HepG2 (cell line): ENCODE measurements at regions not wholly inside any gene's neighbourhood (a gene's known extent, or its start where the extent isn't known, plus 50 kb on each side); places are given as distances from the start of the nearest gene placed in this dataset.
A peak's percentile ranks its signal among the peaks of the same experiment; 100 is the strongest.

Experiments used
- ATAC-seq: fragments of 200-7000 bp; cut with Tn5 transposase; 3 replicates; pipeline ENCODE4 v1.9.1; 2020; ENCODE audit warnings: mild to moderate bottlenecking, moderate library complexity
- BruUV-seq: library from RNA; stranded (reverse); fragments of 400-500 nt; replicated peaks from 2 replicates; lab custom pipeline; 2021; lab: Mats Ljungman, UMichigan
- CTCF ChIA-PET: fragments of 300-600 bp; formaldehyde crosslinking; extraction: SDS; loops from one replicate; lab custom pipeline; 2021; ENCODE audit warnings: low total read pairs, inconsistent platforms, low intra/inter-chr PET ratio; lab: Yijun Ruan, JAX
- POLR2A ChIA-PET: fragments of 350-600 bp; sonication (Branson Sonifier 250); formaldehyde crosslinking; loops from one replicate; lab custom pipeline; 2020; ENCODE audit warnings: antibody characterized with exemption, inconsistent platforms; lab: Yijun Ruan, JAX
- DNase-seq: peaks from one replicate; pipeline ENCODE4 v3.0.0-alpha.2; 2015; ENCODE audit warnings: low spot score
- FAIRE-seq: peaks from 3 replicates; lab custom pipeline; 2011; peaks lifted over from hg19 to GRCh38; lab: Jason Lieb, UNC
- H2AFZ ChIP-seq: one replicate; pipeline ENCODE4 v1.6.1; 2011; ENCODE audit warnings: low read length, inconsistent platforms
- H3K27ac ChIP-seq: fragments of 300-600 bp; 3 replicates; pipeline ENCODE4 v1.8.0; 2011; ENCODE audit warnings: mixed run types, mild to moderate bottlenecking, mixed read lengths, low read length, inconsistent platforms; ENCODE audit not compliant: insufficient read depth; ENCODE audit errors: extremely low read length
- H3K27me3 ChIP-seq, 2 experiments: fragments of 200-600 bp in 1 of 2; 2 replicates in 1 of 2; 3 replicates in 1 of 2; pipeline versions ENCODE4 v1.6.0 to v1.8.0; 2011; ENCODE audit warnings: low read length in 2 of 2, mild to moderate bottlenecking in 2 of 2, moderate library complexity in 2 of 2, inconsistent platforms in 1 of 2; ENCODE audit not compliant: insufficient read depth in 2 of 2, control insufficient read depth in 1 of 2
- H3K36me3 ChIP-seq, 2 experiments: fragments of 200-600 bp in 1 of 2; replicated peaks in 1 of 2; 2 replicates in 1 of 2; 3 replicates in 1 of 2; pipeline versions ENCODE4 v1.5.1 to v1.8.0; 2011; ENCODE audit warnings: low read length in 2 of 2, inconsistent platforms in 1 of 2; ENCODE audit not compliant: insufficient read depth in 2 of 2, control insufficient read depth in 1 of 2
- H3K4me1 ChIP-seq: 2 replicates; pipeline ENCODE4 v1.5.1; 2012; ENCODE audit warnings: low read length, inconsistent platforms; ENCODE audit not compliant: insufficient read depth
- H3K4me2 ChIP-seq: 2 replicates; pipeline ENCODE4 v1.6.0; 2011; ENCODE audit warnings: low read depth, low read length, inconsistent platforms
- H3K4me3 ChIP-seq, 3 experiments: fragments of 200-600 bp in 1 of 3; sonication (generic), shearing (Covaris generic) in 1 of 3; replicated peaks in 1 of 3; 2 replicates each; pipeline ENCODE4 v1.5.1; 2011 to 2016; ENCODE audit warnings: low read length in 3 of 3, inconsistent platforms in 2 of 3, low read depth in 2 of 3, mild to moderate bottlenecking in 2 of 3, control low read depth in 1 of 3, mixed read lengths in 1 of 3; ENCODE audit not compliant: insufficient read depth in 1 of 3
- H3K79me2 ChIP-seq: one replicate; pipeline ENCODE4 v1.6.1; 2011; ENCODE audit warnings: low read length, inconsistent platforms; ENCODE audit not compliant: insufficient read depth
- H3K9ac ChIP-seq: 2 replicates; pipeline ENCODE4 v1.6.0; 2011; ENCODE audit warnings: mild to moderate bottlenecking, low read depth, low read length, inconsistent platforms; ENCODE audit not compliant: insufficient read depth
- H3K9me3 ChIP-seq: 2 replicates; pipeline ENCODE4 v1.5.1; 2012; ENCODE audit warnings: mild to moderate bottlenecking, low read length
- H4K20me1 ChIP-seq: 2 replicates; pipeline ENCODE4 v1.6.0; 2011; ENCODE audit warnings: inconsistent platforms, mild to moderate bottlenecking, low read length, moderate library complexity; ENCODE audit not compliant: insufficient read depth
- HOXA3 ChIP-seq: sonication (generic); formaldehyde crosslinking; IDR thresholded peaks from 2 replicates; pipeline ENCODE4 v1.5.0; 2020; ENCODE audit warnings: missing genetic modification reagents
- MAFG ChIP-seq: sonication (generic); formaldehyde crosslinking; IDR thresholded peaks from 2 replicates; pipeline ENCODE4 v1.5.1; 2020; ENCODE audit warnings: mild to moderate bottlenecking, missing genetic modification reagents
- MLLT10 ChIP-seq: sonication (generic); formaldehyde crosslinking; IDR thresholded peaks from 2 replicates; pipeline ENCODE4 v1.4.0; 2020; ENCODE audit warnings: missing genetic modification reagents
- PLRG1 ChIP-seq: fragments of 450-650 bp; conservative IDR thresholded peaks from 2 replicates; pipeline ENCODE4 v1.6.1; 2016
- YY1 ChIP-seq: IDR thresholded peaks from 2 replicates; pipeline ENCODE4 v1.6.1; 2011; ENCODE audit warnings: low read length, low read depth, moderate library complexity, mild to moderate bottlenecking; ENCODE audit not compliant: insufficient read depth, insufficient replicate concordance
- ZNF331 ChIP-seq: sonication (generic); formaldehyde crosslinking; IDR thresholded peaks from 2 replicates; pipeline ENCODE4 v1.4.0; 2020; ENCODE audit warnings: missing genetic modification reagents
- ZNF549 ChIP-seq: sonication (generic); formaldehyde crosslinking; IDR thresholded peaks from 2 replicates; pipeline ENCODE4 v1.5.0; 2020; ENCODE audit warnings: missing genetic modification reagents
- ZNF720 ChIP-seq: sonication (generic); formaldehyde crosslinking; IDR thresholded peaks from 2 replicates; pipeline ENCODE4 v1.4.0; 2020; ENCODE audit warnings: missing genetic modification reagents
- ZNF772 ChIP-seq: sonication (generic); formaldehyde crosslinking; IDR thresholded peaks from 2 replicates; pipeline ENCODE4 v1.5.0; 2020; ENCODE audit warnings: mild to moderate bottlenecking, missing genetic modification reagents
- WGBS: methylation state at CpG from one replicate; pipeline ENCODE4 v1.1.6; 2017; ENCODE audit warnings: low lambda C conversion rate; 5-methylcytosine and 5-hydroxymethylcytosine counted together
- in situ Hi-C: cut with HindIII; loops from 2 replicates; pipeline ENCODE4 v1.10.0; 2017; ENCODE audit warnings: low pct_unique_long_range_greater_than_20kb; ENCODE audit not compliant: extremely low pct_ligation_motif_present
- intact Hi-C: fragments of 100-400 bp; cut with micrococcal nuclease; formaldehyde crosslinking; loops from one replicate; pipeline ENCODE4 v1.10.0; 2022; ENCODE audit not compliant: unreplicated experiment
- TF ChIP-seq, protein P1 (sequence below): sonication (generic); formaldehyde crosslinking; IDR thresholded peaks from 2 replicates; pipeline ENCODE4 v1.4.0; 2020; ENCODE audit warnings: mild to moderate bottlenecking, missing genetic modification reagents
- TF ChIP-seq, protein P2 (sequence below): sonication (generic); formaldehyde crosslinking; IDR thresholded peaks from 2 replicates; pipeline ENCODE4 v1.5.0; 2020; ENCODE audit warnings: missing genetic modification reagents
- TF ChIP-seq, protein P3 (sequence below): sonication (generic); formaldehyde crosslinking; IDR thresholded peaks from 2 replicates; pipeline ENCODE4 v1.4.0; 2020; ENCODE audit warnings: missing genetic modification reagents
- TF ChIP-seq, protein P4 (sequence below): sonication (generic); formaldehyde crosslinking; IDR thresholded peaks from 2 replicates; pipeline ENCODE4 v1.4.0; 2020; ENCODE audit warnings: mild to moderate bottlenecking, missing genetic modification reagents

DNA sequence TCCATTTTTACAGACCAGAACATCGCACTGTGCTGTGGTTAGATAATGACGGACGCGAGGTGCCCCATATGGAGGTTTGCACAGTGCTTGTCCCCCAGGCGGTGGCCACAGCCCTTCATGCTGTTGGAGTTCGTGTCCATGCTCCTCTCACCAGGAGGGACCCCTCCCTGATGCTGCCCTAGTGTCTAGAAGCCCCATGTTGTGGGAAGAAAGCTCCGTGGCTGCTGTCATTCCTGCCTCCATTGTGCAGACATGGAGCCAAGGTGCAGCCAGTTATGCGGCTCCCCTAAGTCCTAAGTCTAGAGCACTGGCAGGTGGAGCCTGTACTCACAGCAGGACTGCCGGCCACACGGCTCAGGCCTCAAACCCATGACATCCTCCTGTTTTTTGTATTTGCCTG is 464.9 kb downstream of the EIPR1 start:
- Histone ChIP-seq H3K9me3 (no peaks in the 10 kb centered on the region), H3K4me1 (no peaks in the 10 kb centered on the region), H2AFZ (no peak overlapping the region), H3K27me3 (peaks cover 4 to 33% of the 10 kb centered on the region in 2 experiments), H3K4me3 (no peak overlapping the region), H3K4me2 (no peak overlapping the region), H4K20me1 (no peaks in the 10 kb centered on the region), H3K79me2 (no peaks in the 10 kb centered on the region)
- ChIA-PET CTCF (no interaction called here), POLR2A (no interaction called here)
- in situ Hi-C loops: no loop called here
- FAIRE-seq (no peak), DNase-seq (no peak)
- BruUV-seq: no TSS peak
- TF ChIP-seq YY1: no peak
- no peak for TF ChIP-seq HOXA3
- no peak for TF ChIP-seq PLRG1
- no peak for TF ChIP-seq ZNF720 (CRISPR knock-in tag)
- no peak for TF ChIP-seq ZNF331 (CRISPR knock-in tag)
- TF ChIP-seq, protein P1, sequence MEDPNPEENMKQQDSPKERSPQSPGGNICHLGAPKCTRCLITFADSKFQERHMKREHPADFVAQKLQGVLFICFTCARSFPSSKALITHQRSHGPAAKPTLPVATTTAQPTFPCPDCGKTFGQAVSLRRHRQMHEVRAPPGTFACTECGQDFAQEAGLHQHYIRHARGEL: no peak
- TF ChIP-seq, protein P2, sequence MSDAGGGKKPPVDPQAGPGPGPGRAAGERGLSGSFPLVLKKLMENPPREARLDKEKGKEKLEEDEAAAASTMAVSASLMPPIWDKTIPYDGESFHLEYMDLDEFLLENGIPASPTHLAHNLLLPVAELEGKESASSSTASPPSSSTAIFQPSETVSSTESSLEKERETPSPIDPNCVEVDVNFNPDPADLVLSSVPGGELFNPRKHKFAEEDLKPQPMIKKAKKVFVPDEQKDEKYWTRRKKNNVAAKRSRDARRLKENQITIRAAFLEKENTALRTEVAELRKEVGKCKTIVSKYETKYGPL: no peak
- no peak for TF ChIP-seq MLLT10 (CRISPR knock-in tag)
- TF ChIP-seq ZNF549 (CRISPR knock-in tag): no peak
- TF ChIP-seq, protein P3, sequence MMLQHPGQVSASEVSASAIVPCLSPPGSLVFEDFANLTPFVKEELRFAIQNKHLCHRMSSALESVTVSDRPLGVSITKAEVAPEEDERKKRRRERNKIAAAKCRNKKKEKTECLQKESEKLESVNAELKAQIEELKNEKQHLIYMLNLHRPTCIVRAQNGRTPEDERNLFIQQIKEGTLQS (CRISPR knock-in tag): no peak
- TF ChIP-seq ZNF772 (CRISPR knock-in tag): no peak
- TF ChIP-seq, protein P4, sequence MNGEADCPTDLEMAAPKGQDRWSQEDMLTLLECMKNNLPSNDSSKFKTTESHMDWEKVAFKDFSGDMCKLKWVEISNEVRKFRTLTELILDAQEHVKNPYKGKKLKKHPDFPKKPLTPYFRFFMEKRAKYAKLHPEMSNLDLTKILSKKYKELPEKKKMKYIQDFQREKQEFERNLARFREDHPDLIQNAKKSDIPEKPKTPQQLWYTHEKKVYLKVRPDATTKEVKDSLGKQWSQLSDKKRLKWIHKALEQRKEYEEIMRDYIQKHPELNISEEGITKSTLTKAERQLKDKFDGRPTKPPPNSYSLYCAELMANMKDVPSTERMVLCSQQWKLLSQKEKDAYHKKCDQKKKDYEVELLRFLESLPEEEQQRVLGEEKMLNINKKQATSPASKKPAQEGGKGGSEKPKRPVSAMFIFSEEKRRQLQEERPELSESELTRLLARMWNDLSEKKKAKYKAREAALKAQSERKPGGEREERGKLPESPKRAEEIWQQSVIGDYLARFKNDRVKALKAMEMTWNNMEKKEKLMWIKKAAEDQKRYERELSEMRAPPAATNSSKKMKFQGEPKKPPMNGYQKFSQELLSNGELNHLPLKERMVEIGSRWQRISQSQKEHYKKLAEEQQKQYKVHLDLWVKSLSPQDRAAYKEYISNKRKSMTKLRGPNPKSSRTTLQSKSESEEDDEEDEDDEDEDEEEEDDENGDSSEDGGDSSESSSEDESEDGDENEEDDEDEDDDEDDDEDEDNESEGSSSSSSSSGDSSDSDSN: no peak
- TF ChIP-seq MAFG (CRISPR knock-in tag): no peak
- TF ChIP-seq, all 625 proteins: peak for 0
- WGBS: 22% methylated on average over 10 of the region's 10 CpGs
- ATAC-seq: peak; percentile 31; the same call in 2 of the 3 replicates
- Histone ChIP-seq H3K27ac (no peak overlapping the region), H3K9ac (no peak overlapping the region), H3K36me3 (no peaks in the 10 kb centered on the region)
- intact Hi-C loops: no loop called here
